PFSK-1 (cell line): ENCODE measurements at regions not wholly inside any gene's neighbourhood (a gene's known extent, or its start where the extent isn't known, plus 50 kb on each side); places are given as distances from the start of the nearest gene placed in this dataset.

Experiments
- FOXP2 ChIP-seq: optimal IDR thresholded peaks from 2 replicates; pipeline ENCODE3; 2011; ENCODE audit warnings: borderline replicate concordance, control low read depth, inconsistent platforms; ENCODE audit not compliant: insufficient read depth; ENCODE audit errors: extremely low read length, extremely low read depth
- POLR2AphosphoS5 ChIP-seq: IDR thresholded peaks from 2 replicates; pipeline ENCODE4 v1.6.1; 2012; ENCODE audit warnings: low read depth, mild to moderate bottlenecking, control low read depth, low read length, moderate library complexity
- SIN3A ChIP-seq: IDR thresholded peaks from 2 replicates; pipeline ENCODE4 v1.6.1; 2012; ENCODE audit warnings: mild to moderate bottlenecking, low read length, moderate library complexity, borderline replicate concordance; ENCODE audit not compliant: insufficient read depth
- TAF1 ChIP-seq: IDR thresholded peaks from 2 replicates; pipeline ENCODE4 v1.6.1; 2012; ENCODE audit warnings: low read length, control low read depth, borderline replicate concordance; ENCODE audit not compliant: insufficient read depth
- TF ChIP-seq, protein P1 (sequence below), 2 experiments: IDR thresholded peaks; 2 replicates each; pipeline versions ENCODE4 v1.6.1 to v1.8.0; 2011 to 2012; ENCODE audit warnings: low read depth in 2 of 2, low read length in 2 of 2, control low read depth in 1 of 2, inconsistent platforms in 1 of 2, mild to moderate bottlenecking in 1 of 2, moderate library complexity in 1 of 2; ENCODE audit not compliant: insufficient read depth in 1 of 2

- TF ChIP-seq, protein P1, sequence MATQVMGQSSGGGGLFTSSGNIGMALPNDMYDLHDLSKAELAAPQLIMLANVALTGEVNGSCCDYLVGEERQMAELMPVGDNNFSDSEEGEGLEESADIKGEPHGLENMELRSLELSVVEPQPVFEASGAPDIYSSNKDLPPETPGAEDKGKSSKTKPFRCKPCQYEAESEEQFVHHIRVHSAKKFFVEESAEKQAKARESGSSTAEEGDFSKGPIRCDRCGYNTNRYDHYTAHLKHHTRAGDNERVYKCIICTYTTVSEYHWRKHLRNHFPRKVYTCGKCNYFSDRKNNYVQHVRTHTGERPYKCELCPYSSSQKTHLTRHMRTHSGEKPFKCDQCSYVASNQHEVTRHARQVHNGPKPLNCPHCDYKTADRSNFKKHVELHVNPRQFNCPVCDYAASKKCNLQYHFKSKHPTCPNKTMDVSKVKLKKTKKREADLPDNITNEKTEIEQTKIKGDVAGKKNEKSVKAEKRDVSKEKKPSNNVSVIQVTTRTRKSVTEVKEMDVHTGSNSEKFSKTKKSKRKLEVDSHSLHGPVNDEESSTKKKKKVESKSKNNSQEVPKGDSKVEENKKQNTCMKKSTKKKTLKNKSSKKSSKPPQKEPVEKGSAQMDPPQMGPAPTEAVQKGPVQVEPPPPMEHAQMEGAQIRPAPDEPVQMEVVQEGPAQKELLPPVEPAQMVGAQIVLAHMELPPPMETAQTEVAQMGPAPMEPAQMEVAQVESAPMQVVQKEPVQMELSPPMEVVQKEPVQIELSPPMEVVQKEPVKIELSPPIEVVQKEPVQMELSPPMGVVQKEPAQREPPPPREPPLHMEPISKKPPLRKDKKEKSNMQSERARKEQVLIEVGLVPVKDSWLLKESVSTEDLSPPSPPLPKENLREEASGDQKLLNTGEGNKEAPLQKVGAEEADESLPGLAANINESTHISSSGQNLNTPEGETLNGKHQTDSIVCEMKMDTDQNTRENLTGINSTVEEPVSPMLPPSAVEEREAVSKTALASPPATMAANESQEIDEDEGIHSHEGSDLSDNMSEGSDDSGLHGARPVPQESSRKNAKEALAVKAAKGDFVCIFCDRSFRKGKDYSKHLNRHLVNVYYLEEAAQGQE (IDR thresholded peaks at IDR 0.05; ENCODE audit: insufficient read depth in 1 of 2, low read depth in 2 of 2, low read length in 2 of 2): no peak
- TF ChIP-seq TAF1 (no peak), SIN3A (no peak), POLR2AphosphoS5 (no peak), FOXP2 (no peak)
Measured at GRCh38 chr20:40568200-40568599, 120.8 kb downstream of the MAFB start.
